ENCODE measurements at regions not wholly inside any gene's neighbourhood (a gene's known extent, or its start where the extent isn't known, plus 50 kb on each side); places are given as distances from the start of the nearest gene placed in this dataset.

DNA sequence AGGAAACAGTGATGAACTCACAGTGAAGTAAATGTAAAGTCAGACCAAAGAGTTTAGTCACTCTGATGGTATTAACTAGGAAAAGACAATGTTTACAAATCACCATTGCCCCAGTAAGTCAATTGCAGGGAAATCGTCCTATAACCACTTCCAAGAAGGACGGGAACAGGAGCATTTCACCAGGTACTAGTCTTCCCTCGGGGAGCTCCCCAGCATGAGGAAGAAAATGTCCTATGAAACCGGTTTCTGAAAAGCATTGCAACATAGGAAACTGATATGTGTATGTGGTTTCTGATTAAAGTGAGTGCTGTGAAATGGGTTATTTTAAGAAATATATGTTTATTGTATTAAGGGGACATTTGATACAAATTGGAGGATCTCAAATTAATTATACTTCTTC, 626.7 kb upstream of the ADAMTS16 start:
- H3K27ac Mint-ChIP-seq = no peak overlapping the region
- H3K4me3 Mint-ChIP-seq = no peak overlapping the region
- no peak for ATAC-seq
- H3K36me3 Mint-ChIP-seq = no peaks in the 10 kb centered on the region
- no peaks in the 10 kb centered on the region for H3K27me3 Mint-ChIP-seq
- H3K9me3 Mint-ChIP-seq = peaks cover 3% of the 10 kb centered on the region
- no peaks in the 10 kb centered on the region for H3K4me1 Mint-ChIP-seq

DNA sequence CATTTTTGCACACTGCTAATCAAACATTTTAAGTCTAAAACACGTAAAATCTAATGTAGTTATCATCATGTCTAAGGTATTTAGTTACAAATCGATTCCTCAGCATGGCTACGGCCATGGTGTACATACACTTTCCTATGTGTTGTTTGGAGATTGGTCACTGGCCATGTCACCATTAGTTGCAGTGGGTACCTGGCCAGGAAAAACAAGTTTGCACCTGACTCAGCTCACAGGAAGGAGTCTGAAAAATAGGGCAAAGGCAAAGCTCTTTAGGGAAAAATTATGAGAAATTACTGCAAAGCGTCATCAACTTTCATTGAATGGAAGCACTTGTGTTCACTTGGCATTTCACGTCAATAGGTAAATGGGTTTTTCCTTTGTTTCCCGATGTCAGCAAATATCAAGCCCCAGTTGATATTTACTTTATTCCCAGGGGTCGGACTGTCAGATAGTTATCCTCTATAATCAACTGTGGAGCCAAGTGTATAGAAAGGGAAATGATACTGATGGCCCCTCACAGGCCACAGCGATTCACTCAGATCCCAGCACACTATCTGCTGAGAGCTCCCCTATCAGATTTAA, 626.0 kb upstream of the ADAMTS16 start:
- Mint-ChIP-seq H3K27ac (no peak overlapping the region), H3K36me3 (no peaks in the 10 kb centered on the region), H3K27me3 (no peaks in the 10 kb centered on the region), H3K9me3 (peaks cover 3% of the 10 kb centered on the region), H3K4me3 (no peak overlapping the region), H3K4me1 (no peaks in the 10 kb centered on the region)
- no peak for ATAC-seq

DNA sequence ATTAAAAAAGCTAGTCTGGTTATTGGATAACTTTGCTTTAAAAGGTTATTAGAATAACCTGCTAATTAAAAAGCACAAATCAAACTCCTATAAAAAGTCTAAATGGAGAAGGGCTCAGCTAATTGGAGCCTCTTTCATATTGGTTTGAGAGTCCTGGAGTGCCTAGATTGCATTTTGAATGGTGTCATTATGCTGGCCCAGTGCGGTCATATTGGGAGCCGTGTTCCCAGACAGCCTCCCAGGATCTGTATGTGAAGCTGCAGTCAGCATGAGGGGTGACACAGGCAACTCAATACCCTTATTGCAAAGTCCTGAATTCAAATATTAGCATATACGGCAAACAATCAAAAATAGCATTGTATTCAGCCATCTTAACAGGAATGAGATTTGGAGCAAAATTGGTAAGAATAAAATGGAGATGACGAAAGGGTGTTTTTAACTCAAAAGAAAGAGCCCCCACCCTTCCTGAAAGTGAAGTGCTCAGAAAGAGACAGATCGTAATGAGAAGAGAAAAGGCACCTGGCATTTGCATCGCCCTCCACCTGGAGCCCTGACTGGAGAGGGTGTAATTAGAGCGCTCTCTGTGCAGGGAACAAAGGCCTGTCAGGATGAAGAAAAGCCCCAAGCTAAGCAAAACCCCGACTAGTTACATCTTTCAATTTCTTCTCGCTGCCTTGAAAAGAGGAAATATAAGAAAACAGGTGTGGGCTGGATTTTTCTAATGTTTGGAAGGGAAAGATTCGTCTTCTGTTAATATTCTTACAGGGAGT, 621.0 kb upstream of the ADAMTS16 start:
- Mint-ChIP-seq H3K27ac (no peak overlapping the region), H3K9me3 (peaks cover 15% of the 10 kb centered on the region), H3K36me3 (no peaks in the 10 kb centered on the region), H3K4me3 (no peak overlapping the region), H3K27me3 (no peaks in the 10 kb centered on the region), H3K4me1 (no peaks in the 10 kb centered on the region)
- ATAC-seq = no peak

DNA sequence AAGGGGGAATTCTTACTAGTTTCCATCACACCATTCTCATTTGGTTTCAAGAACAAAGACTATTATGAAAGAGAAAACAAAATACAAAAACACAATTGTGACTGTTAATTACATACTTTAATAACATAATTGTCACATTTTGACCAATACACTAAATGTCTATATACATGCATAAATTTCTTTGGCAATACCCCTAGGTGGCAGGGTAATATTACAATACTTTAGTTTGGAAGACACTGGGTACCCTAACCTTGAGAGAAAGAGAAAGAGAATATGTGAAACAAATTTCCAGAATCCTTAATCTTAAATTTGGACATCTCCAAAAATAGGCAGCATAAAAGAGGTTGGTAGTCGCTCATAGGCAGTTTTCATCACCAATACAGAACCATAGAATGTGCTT, 619.6 kb upstream of the ADAMTS16 start:
- Mint-ChIP-seq H3K4me1 (no peaks in the 10 kb centered on the region), H3K27ac (no peak overlapping the region), H3K36me3 (no peaks in the 10 kb centered on the region), H3K4me3 (no peak overlapping the region), H3K9me3 (peaks cover 15% of the 10 kb centered on the region), H3K27me3 (no peaks in the 10 kb centered on the region)
- ATAC-seq = no peak

DNA sequence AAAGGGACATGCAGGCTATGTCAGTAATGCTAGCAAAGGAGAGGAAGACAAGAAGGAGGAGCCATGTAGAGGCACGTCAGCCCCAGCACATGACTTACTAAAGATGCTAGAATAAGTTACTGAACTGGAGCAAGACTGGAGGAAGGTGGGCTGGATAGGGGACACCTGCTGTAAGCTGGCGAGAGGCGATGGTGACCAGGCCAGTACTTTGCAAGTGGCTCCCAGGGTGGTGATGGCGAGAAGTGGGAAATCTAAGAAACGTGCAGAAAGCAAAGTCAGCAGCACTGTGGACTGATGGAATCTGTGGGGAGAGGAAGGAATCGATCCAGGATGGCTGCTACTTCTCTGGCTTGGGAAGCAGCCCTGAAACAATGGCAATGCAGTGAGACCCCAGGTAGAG, 617.1 kb upstream of the ADAMTS16 start:
- no peak overlapping the region for H3K4me3 Mint-ChIP-seq
- no peaks in the 10 kb centered on the region for H3K4me1 Mint-ChIP-seq
- H3K36me3 Mint-ChIP-seq = no peaks in the 10 kb centered on the region
- peaks cover 12% of the 10 kb centered on the region for H3K9me3 Mint-ChIP-seq
- no peak for ATAC-seq
- no peak overlapping the region for H3K27ac Mint-ChIP-seq
- H3K27me3 Mint-ChIP-seq = no peaks in the 10 kb centered on the region

DNA sequence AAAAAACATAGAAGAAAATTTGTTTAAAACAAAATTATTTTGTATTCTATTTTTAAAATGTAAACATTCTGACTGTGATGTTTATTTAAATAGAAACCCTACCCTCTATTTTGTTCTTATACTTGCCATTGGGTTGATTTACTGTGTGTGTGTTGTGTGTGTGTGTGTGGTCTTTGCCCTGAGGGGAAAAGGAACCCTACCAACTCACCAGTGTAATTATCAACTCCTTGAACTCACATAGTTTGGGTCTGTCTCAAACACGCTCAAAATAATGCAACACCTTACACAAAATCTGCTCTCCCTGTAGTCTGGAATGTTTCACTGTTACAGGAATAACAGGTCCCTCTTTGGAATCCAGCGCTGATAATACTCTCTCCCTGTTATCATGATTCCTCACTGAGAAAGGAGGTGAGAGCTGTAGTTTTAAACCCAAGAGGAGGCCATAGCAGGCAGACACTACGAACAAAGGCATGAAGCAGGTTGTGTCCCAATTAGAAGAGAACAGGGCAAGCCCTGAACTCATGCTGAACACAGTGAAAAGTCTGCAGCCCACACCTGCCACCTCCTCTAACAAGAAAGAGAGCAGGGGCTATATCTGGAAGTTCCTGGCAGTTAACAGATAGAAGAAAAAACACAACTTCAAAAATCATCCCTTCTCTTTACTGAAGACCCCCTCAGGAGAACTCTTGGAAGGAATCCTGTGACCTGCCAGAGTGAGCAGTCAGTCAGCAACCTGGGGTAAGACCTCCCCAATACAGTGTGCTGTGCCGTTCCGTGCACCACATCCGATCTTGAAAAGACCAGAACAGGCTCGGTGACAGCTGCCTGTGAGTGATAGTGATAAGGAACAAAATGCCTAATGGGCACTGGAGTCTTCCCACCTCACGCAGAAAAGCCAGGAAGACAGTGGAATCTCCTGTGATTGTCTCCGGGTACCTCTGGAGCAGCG, 608.1 kb upstream of the ADAMTS16 start:
- H3K36me3 Mint-ChIP-seq = no peaks in the 10 kb centered on the region
- ATAC-seq = no peak
- H3K27ac Mint-ChIP-seq = no peak overlapping the region
- H3K4me3 Mint-ChIP-seq = no peak overlapping the region
- H3K27me3 Mint-ChIP-seq = no peaks in the 10 kb centered on the region
- H3K9me3 Mint-ChIP-seq = peaks cover 2% of the 10 kb centered on the region
- H3K4me1 Mint-ChIP-seq = no peaks in the 10 kb centered on the region

DNA sequence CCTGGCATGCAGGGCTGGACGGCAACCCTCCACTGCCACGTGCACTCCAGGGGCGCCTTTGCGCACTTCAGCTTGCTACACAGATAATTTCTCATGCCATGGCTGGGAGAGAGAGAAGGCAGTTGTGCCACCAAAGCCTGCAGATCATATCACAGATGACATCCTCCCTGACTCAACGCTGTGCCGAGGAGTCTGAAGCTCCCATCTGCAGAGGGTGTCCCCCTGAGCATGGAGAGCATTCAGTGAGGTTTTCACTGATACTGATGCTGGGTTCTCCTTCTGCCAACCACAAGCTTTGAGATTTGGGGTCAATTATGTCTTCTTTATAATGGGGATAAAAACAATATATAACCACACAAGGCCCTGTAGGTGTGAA, 607.4 kb upstream of the ADAMTS16 start:
- Mint-ChIP-seq H3K27ac (no peak overlapping the region), H3K9me3 (peaks cover 2% of the 10 kb centered on the region), H3K4me1 (no peaks in the 10 kb centered on the region), H3K36me3 (no peaks in the 10 kb centered on the region), H3K27me3 (no peaks in the 10 kb centered on the region), H3K4me3 (no peak overlapping the region)
- no peak for ATAC-seq

DNA sequence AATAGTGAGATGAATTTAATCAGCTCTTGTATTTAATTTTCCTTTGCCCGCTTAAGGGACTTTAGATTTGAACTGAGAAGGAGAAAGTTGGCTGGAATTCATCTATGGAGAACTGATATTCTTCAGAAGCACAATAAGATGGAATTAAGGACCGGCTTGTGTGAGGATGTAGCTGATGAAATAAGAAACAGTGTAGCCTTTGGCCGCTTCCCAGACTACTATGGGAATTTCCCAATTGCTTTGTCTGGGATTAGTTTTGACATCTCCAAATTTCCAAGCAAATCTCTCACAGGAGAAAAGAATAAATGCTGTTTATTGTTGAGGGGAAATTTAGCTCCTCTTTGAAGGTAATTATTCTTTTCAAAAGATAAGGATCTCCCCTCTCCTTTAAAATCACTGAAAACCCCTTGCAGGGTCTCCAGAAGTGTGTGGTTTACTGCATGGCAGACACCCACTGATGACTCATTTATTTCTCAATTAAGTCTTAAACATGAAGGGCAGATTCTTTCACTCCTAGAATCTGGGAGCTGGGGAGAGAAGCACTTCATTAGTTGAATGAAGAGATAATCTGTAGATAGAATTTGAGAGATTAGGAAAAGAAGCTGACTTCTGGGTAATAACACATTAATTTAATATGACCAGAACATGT, 606.5 kb upstream of the ADAMTS16 start:
- Mint-ChIP-seq H3K27me3 (no peaks in the 10 kb centered on the region), H3K36me3 (no peaks in the 10 kb centered on the region), H3K9me3 (peaks cover 2% of the 10 kb centered on the region), H3K27ac (no peak overlapping the region), H3K4me1 (no peaks in the 10 kb centered on the region), H3K4me3 (no peak overlapping the region)
- ATAC-seq = no peak

DNA sequence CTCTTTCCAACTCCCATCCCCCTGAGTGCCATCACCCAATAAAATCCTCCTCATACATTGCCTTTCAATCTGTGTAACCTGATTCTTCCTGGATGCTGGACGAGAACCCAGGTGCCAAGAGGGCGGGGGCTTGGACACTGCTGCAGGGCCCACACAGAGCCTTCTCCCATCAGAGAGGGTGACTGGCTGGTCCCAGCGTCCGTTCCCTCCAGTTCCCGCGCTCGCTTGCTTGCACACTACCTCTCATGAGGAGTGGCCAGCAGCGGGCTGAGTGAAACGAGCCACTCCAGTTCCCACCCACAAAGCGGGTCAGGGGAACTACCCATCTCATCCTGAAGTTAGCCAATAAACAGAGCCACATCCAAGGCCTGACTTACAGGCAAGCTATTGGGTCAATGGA, 602.6 kb upstream of the ADAMTS16 start:
- H3K36me3 Mint-ChIP-seq = no peaks in the 10 kb centered on the region
- H3K4me3 Mint-ChIP-seq = no peak overlapping the region
- H3K27ac Mint-ChIP-seq = no peak overlapping the region
- no peaks in the 10 kb centered on the region for H3K4me1 Mint-ChIP-seq
- no peaks in the 10 kb centered on the region for H3K27me3 Mint-ChIP-seq
- ATAC-seq = no peak
- peaks cover 5% of the 10 kb centered on the region for H3K9me3 Mint-ChIP-seq

DNA sequence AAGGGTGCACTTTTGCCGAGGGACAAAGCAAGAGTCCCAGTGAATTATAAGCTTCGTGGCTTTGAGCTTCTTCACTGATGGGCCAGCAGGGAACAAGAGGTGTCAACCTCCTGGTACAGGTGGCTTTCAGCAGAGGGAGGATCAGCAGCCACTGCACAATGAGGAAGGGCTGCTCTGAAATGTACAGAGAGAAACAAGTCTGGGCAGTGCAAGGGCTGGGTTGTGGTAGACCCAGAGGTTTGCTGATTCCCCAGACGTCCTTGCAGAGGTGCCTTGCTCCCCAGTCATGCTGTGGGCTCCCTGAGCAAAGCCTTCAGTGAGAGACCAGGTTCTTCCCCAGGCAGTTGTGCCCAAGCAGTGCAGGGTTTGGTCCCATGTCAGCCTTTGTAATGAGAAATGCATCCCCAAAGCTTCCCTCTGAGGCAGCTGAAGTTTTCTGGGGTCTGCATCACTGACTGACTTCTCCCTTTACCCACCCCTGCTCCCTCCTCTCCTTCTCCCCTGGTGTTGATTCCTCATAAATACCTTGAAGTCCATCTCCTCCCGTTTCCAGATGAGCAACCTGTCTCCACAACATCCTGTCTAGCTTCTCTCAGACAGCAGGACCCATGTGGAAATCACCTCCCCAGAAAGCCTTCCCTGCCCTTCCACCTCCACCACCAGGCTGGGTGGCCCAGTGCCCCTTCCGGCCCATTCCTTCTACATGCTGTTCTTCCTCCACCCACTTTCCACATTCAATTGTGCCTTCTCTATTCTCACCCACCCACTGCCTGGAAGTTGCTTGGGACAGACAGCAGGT, 599.6 kb upstream of the ADAMTS16 start:
- H3K4me1 Mint-ChIP-seq = no peaks in the 10 kb centered on the region
- H3K27ac Mint-ChIP-seq = no peak overlapping the region
- H3K36me3 Mint-ChIP-seq = no peaks in the 10 kb centered on the region
- no peak for ATAC-seq
- no peaks in the 10 kb centered on the region for H3K27me3 Mint-ChIP-seq
- H3K4me3 Mint-ChIP-seq = no peak overlapping the region
- peaks cover 5% of the 10 kb centered on the region for H3K9me3 Mint-ChIP-seq

DNA sequence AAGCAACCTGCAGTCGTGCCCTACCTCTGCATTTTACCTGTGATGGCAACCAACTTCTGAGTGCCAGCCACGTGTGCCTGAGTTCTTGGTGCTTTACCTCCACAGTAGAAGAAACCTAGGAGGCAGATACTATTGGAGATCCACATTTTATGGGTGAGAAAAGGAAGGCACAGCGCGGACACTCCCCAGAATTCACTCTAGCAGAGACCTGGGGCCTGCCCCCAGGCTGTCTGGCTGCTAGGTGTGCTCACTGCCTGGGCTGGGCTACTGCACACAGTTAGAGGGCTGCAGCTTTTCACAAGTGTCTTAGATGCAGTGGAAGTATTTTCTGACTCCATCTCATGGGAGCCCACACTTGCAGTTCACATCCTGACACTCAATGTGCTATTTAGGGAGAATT, 598.8 kb upstream of the ADAMTS16 start:
- no peaks in the 10 kb centered on the region for H3K27me3 Mint-ChIP-seq
- no peak overlapping the region for H3K4me3 Mint-ChIP-seq
- ATAC-seq = no peak
- no peaks in the 10 kb centered on the region for H3K4me1 Mint-ChIP-seq
- H3K9me3 Mint-ChIP-seq = peaks cover 5% of the 10 kb centered on the region
- no peaks in the 10 kb centered on the region for H3K36me3 Mint-ChIP-seq
- H3K27ac Mint-ChIP-seq = no peak overlapping the region

DNA sequence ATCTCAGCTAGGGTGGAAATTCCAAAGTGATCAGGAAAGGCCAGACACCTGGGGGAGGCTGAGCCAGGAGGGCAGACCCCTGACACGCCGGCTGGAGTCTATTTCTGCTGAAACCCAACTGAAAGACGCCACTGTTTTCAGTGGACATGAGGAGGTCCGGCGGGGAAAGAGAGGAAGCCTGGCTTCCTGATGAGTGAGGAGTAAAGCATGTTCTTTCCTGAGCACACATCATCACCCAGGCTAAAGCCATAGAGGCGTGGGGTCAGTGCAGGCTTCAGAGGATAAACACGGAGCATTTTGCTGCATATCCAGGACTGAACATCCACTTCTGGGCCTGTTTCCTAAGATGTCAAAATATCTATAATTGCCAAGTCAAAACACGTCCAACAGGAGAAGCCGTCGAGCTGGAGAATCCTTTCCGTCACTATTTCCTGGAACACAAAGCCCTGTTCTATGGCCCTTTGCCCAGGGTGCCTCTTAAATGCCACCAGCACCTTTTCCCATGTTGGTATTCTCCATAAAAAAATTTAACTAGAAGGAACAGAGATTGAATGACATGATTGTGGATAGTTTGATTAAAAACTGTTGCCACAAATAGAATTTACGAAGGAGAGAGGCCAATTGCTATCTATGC, 597.9 kb upstream of the ADAMTS16 start:
- no peak for ATAC-seq
- H3K36me3 Mint-ChIP-seq = no peaks in the 10 kb centered on the region
- no peak overlapping the region for H3K4me3 Mint-ChIP-seq
- no peak overlapping the region for H3K27ac Mint-ChIP-seq
- H3K4me1 Mint-ChIP-seq = no peaks in the 10 kb centered on the region
- H3K27me3 Mint-ChIP-seq = no peaks in the 10 kb centered on the region
- peaks cover 5% of the 10 kb centered on the region for H3K9me3 Mint-ChIP-seq

DNA sequence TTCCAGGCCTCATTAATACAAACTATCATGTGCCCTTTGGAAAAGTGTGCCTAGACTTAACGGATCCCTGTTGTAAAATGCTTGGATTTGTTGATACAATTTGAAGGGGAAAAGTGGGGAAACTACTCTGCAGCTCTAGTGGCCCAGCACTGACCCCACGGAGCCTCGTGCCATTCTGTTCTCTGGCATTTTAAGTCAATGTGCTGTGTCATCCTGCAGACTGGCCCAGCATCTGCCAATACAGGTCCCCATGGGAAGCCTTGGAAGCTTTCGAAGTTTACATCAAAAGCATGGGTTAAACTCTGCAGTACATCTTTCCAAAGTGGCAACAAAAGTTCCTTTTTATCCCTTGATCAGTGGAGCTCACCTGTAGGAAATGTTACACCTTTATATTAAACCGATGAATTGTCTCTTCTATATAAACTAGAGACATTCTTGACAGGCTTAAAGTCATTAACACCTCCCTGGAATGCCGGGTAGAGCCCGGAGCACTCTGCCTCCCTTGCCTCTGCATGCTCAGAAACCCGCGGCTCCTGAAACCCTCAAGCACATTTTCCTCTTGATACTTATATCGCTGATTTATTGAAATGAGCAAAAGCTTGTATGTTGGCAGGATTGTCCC, 596.0 kb upstream of the ADAMTS16 start:
- ATAC-seq = no peak
- no peak overlapping the region for H3K4me3 Mint-ChIP-seq
- no peak overlapping the region for H3K27ac Mint-ChIP-seq

DNA sequence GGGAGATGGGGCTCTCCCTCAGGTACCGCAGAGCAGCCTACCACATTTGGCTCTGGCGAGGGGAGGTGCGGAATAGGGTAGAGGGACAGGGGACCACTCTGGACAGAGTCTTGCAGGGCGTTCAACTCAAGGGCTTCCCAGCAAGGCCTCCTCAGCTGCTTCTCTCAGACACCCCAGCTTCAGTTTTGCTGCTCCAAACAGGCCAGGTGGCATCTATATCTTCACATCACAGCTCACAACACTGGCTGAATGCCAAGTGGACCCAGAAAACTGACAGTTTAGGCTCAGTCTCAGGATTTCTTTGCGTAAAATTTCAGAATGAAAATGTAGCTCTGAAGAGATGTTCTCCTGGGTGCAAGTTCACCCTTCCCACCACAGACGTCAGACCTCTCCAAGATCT, 592.6 kb upstream of the ADAMTS16 start:
- Mint-ChIP-seq H3K4me1 (no peaks in the 10 kb centered on the region), H3K27me3 (no peaks in the 10 kb centered on the region), H3K36me3 (no peaks in the 10 kb centered on the region)

More for the DNA sequence above, 596.0 kb upstream of the ADAMTS16 start:
- H3K36me3 Mint-ChIP-seq = no peaks in the 10 kb centered on the region
- no peaks in the 10 kb centered on the region for H3K27me3 Mint-ChIP-seq
- peaks cover 5% of the 10 kb centered on the region for H3K9me3 Mint-ChIP-seq
- no peaks in the 10 kb centered on the region for H3K4me1 Mint-ChIP-seq

More for the DNA sequence above, 592.6 kb upstream of the ADAMTS16 start:
- Mint-ChIP-seq H3K9me3 (no peaks in the 10 kb centered on the region), H3K27ac (no peak overlapping the region), H3K4me3 (no peak overlapping the region)
- no peak for ATAC-seq

Data from stimulated activated memory B cell treated with anti-CD40 and anti-IgM and Interleukin-4, amounts not matched to agents 10 μg/mL and 1 μg/mL and 100 μg/mL, for 72 hours (primary cell).